ENCODE measurements at regions not wholly inside any gene's neighbourhood (a gene's known extent, or its start where the extent isn't known, plus 50 kb on each side); places are given as distances from the start of the nearest gene placed in this dataset.

GRCh38 chr12:84766375-84766774 lies 146.2 kb downstream of the SLC6A15 start:
- no peak for DNase-seq
- Histone ChIP-seq H3K27ac (no peak overlapping the region), H3K4me1 (no peaks in the 10 kb centered on the region), H3K27me3 (no peaks in the 10 kb centered on the region), H3K9me3 (no peaks in the 10 kb centered on the region), H3K4me3 (no peak overlapping the region), H3K36me3 (ENCODE audit: low read depth, missing control alignments) (no peaks in the 10 kb centered on the region)
- intact Hi-C loops (cut with DNase I; ENCODE audit: low total_unique reads) = no loop called here
- TF ChIP-seq CTCF (IDR thresholded peaks at IDR 0.05) (no peak), POLR2A (IDR thresholded peaks at IDR 0.05) (no peak)

GRCh38 chr12:84764001-84764400 lies 148.6 kb downstream of the SLC6A15 start:
- Histone ChIP-seq H3K27ac (no peak overlapping the region), H3K27me3 (no peaks in the 10 kb centered on the region), H3K4me1 (no peaks in the 10 kb centered on the region), H3K4me3 (no peak overlapping the region), H3K36me3 (ENCODE audit: low read depth, missing control alignments) (no peaks in the 10 kb centered on the region), H3K9me3 (no peaks in the 10 kb centered on the region)
- intact Hi-C loops (cut with DNase I; ENCODE audit: low total_unique reads) = no loop called here
- no peak for DNase-seq
- TF ChIP-seq POLR2A (IDR thresholded peaks at IDR 0.05) (no peak), CTCF (IDR thresholded peaks at IDR 0.05) (no peak)
- WGBS, 2 donors = 74 to 86% methylated on average over 1 of the region's 1 CpG

- no peak for DNase-seq
- intact Hi-C loops (cut with DNase I; ENCODE audit: low total_unique reads) = no loop called here
Measured at GRCh38 chr12:84763107-84763506, 149.5 kb downstream of the SLC6A15 start.

GRCh38 chr12:84760091-84760865 lies 152.3 kb downstream of the SLC6A15 start:
- no peak overlapping the region for H3K27ac ChIP-seq
- no peak for DNase-seq
- no peaks in the 10 kb centered on the region for H3K27me3 ChIP-seq
- no peaks in the 10 kb centered on the region for H3K9me3 ChIP-seq
- intact Hi-C loops (cut with DNase I; ENCODE audit: low total_unique reads) = no loop called here
- H3K36me3 ChIP-seq (ENCODE audit: low read depth, missing control alignments) = no peaks in the 10 kb centered on the region
- no peaks in the 10 kb centered on the region for H3K4me1 ChIP-seq
- 38 to 69% methylated on average over 2 of the region's 2 CpGs for WGBS, 2 donors
- H3K4me3 ChIP-seq = no peak overlapping the region
- no peak for TF ChIP-seq POLR2A (IDR thresholded peaks at IDR 0.05)
- TF ChIP-seq CTCF (IDR thresholded peaks at IDR 0.05) = no peak

More at GRCh38 chr12:84763107-84763506, 149.5 kb downstream of the SLC6A15 start:
- no peaks in the 10 kb centered on the region for H3K36me3 ChIP-seq (ENCODE audit: low read depth, missing control alignments)
- H3K4me3 ChIP-seq = no peak overlapping the region
- no peaks in the 10 kb centered on the region for H3K4me1 ChIP-seq
- no peak overlapping the region for H3K27ac ChIP-seq
- WGBS, 2 donors = 50 to 63% methylated on average over 1 of the region's 1 CpG
- no peaks in the 10 kb centered on the region for H3K27me3 ChIP-seq
- TF ChIP-seq CTCF (IDR thresholded peaks at IDR 0.05) (no peak), POLR2A (IDR thresholded peaks at IDR 0.05) (no peak)
- H3K9me3 ChIP-seq = no peaks in the 10 kb centered on the region

- TF ChIP-seq CTCF (IDR thresholded peaks at IDR 0.05) = no peak
- no peak for TF ChIP-seq POLR2A (IDR thresholded peaks at IDR 0.05)
- Histone ChIP-seq H3K27me3 (no peaks in the 10 kb centered on the region), H3K36me3 (ENCODE audit: low read depth, missing control alignments) (no peaks in the 10 kb centered on the region), H3K9me3 (no peaks in the 10 kb centered on the region), H3K27ac (no peak overlapping the region), H3K4me3 (no peak overlapping the region), H3K4me1 (no peaks in the 10 kb centered on the region)
- 41 to 54% methylated on average over 1 of the region's 1 CpG for WGBS, 2 donors
- DNase-seq = no peak
- intact Hi-C loops (cut with DNase I; ENCODE audit: low total_unique reads) = no loop called here
Measured at GRCh38 chr12:84757978-84758377, 154.6 kb downstream of the SLC6A15 start.
